Choroid plexus epithelial cell (primary cell): ENCODE measurements at regions not wholly inside any gene's neighbourhood (a gene's known extent, or its start where the extent isn't known, plus 50 kb on each side); places are given as distances from the start of the nearest gene placed in this dataset.

ENCODE experiments used
- DNase-seq: peaks from one replicate; pipeline ENCODE4 v3.0.0-alpha.2; 2010; ENCODE audit warnings: low read depth
- H3K4me3 ChIP-seq: 2 replicates; pipeline ENCODE4 v1.5.1; 2011; ENCODE audit warnings: low read depth, mild to moderate bottlenecking, control low read depth, low read length, moderate library complexity
- CTCF ChIP-seq: conservative IDR thresholded peaks from 2 replicates; pipeline ENCODE4 v1.5.1; 2011; ENCODE audit warnings: low read depth, mild to moderate bottlenecking, control low read depth, inconsistent platforms, low read length, moderate library complexity

GRCh38 chr9:80326105-80326504, 754.3 kb downstream of the TLE4 start:
- no peak for TF ChIP-seq CTCF
- no peak overlapping the region for H3K4me3 ChIP-seq
- DNase-seq = no peak

- peak; percentile 69 for DNase-seq
- no peak overlapping the region for H3K4me3 ChIP-seq
- no peak for TF ChIP-seq CTCF
These were observed 749.2 kb downstream of the TLE4 start for GRCh38 chr9:80320916-80321315.

- peak; percentile 17 for DNase-seq
- H3K4me3 ChIP-seq = no peak overlapping the region
- TF ChIP-seq CTCF = no peak
These were observed 748.7 kb downstream of the TLE4 start for GRCh38 chr9:80320480-80320879.

- DNase-seq = peak; percentile 20
- no peak for TF ChIP-seq CTCF
- no peak overlapping the region for H3K4me3 ChIP-seq
These were observed 733.4 kb downstream of the TLE4 start for GRCh38 chr9:80305136-80305535.

- no peak for TF ChIP-seq CTCF
- no peak overlapping the region for H3K4me3 ChIP-seq
- DNase-seq = no peak
These were observed 723.2 kb downstream of the TLE4 start for GRCh38 chr9:80294955-80295354.

- DNase-seq = no peak
- no peak overlapping the region for H3K4me3 ChIP-seq
- TF ChIP-seq CTCF = no peak
These were observed 722.6 kb downstream of the TLE4 start for GRCh38 chr9:80294318-80294717.

GRCh38 chr9:80292231-80292630, 720.5 kb downstream of the TLE4 start:
- H3K4me3 ChIP-seq = no peak overlapping the region
- TF ChIP-seq CTCF = no peak
- DNase-seq = peak; percentile 2
